ENCODE measurements at regions not wholly inside any gene's neighbourhood (a gene's known extent, or its start where the extent isn't known, plus 50 kb on each side); places are given as distances from the start of the nearest gene placed in this dataset.

DNA sequence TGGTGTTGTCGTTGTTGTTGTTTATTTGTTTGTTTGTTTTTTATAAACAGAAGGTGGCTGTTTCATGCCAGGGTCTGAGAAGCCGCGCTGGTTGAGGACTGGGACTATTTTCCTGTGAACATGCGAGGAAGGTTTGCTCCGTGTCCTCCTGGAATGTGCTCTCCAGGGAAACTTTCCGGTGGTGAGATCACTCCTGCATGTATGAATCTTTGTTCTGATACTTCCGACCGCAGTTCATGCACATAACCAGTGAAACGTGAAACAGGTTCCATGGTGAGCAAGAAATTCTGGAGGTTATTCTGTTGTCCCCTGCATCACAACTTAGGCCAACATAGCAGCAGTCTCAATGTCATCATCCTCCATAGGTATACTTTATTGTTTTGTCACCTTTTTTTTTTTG lies 187.6 kb upstream of the ARGLU1 start:
- no peaks in the 10 kb centered on the region for H3K4me1 Mint-ChIP-seq (ENCODE audit: low read depth in 2 of 2)
- H3K27ac Mint-ChIP-seq, result no peak overlapping the region
- no peak overlapping the region for H3K4me3 Mint-ChIP-seq
- no peaks in the 10 kb centered on the region for H3K36me3 Mint-ChIP-seq (ENCODE audit: insufficient read depth)
- ATAC-seq (replicated peaks) (no peak), DNase-seq (no peak)
- no peaks in the 10 kb centered on the region for H3K27me3 Mint-ChIP-seq
- H3K9me3 Mint-ChIP-seq, result peaks cover 0 to 4% of the 10 kb centered on the region in 2 donors

DNA sequence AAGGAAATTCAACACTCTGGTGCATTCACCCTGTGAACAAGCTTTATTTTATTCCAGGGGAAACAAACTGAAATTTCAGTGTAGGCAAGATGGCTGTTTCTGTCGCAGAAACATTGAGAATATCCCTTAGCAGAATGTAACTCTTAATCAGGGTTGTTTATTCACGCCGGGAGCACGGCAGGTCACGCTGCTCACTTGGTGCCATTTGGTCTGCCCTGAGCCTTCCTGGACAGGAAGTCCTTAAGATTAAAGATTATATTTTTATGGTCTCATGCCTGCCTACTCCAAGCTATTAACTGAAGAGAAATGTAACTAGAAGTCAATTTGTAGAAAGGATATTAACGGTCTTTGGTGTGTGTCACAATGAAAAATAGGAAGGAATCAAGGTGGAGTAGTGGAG lies 185.3 kb upstream of the ARGLU1 start:
- peaks cover 0 to 4% of the 10 kb centered on the region in 2 donors for H3K9me3 Mint-ChIP-seq

DNA sequence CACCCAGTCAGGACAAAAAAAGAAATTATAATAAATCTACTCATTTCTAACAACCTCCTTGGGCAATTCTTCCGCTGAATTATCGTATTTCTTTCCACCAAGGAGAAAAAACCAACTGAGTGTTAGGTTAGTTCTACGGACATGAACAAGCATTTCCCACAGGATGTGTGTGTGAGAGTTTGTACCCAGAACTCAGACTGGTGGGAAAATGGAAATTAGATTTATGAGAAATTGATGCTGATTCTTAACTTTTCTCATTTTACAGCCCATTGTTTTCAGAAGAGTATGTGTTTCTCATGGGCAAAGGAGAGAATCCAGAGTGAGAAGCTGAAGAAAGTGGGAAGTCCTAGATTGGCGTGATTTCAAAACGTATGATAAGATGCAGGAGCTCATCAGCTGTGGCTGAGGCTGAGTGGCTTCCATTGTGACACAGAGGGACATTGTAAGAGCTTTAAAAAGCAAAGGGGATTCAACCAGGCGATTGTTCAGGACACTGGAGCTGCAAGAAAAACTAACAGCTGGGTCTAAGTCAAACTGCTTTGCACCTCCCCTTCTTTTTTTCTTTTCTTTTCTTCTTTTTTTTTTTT lies 184.7 kb upstream of the ARGLU1 start:
- H3K36me3 Mint-ChIP-seq (ENCODE audit: insufficient read depth), result no peaks in the 10 kb centered on the region
- peaks cover 0 to 4% of the 10 kb centered on the region in 2 donors for H3K9me3 Mint-ChIP-seq
- ATAC-seq (replicated peaks) (no peak), DNase-seq (no peak)
- H3K4me3 Mint-ChIP-seq, result no peak overlapping the region
- no peaks in the 10 kb centered on the region for H3K4me1 Mint-ChIP-seq (ENCODE audit: low read depth in 2 of 2)
- no peaks in the 10 kb centered on the region for H3K27me3 Mint-ChIP-seq
- no peak overlapping the region for H3K27ac Mint-ChIP-seq

More for the DNA sequence above, 185.3 kb upstream of the ARGLU1 start:
- H3K4me1 Mint-ChIP-seq (ENCODE audit: low read depth in 2 of 2), result no peaks in the 10 kb centered on the region
- H3K36me3 Mint-ChIP-seq (ENCODE audit: insufficient read depth), result no peaks in the 10 kb centered on the region
- no peak overlapping the region for H3K27ac Mint-ChIP-seq
- DNase-seq (no peak), ATAC-seq (replicated peaks) (no peak)
- no peaks in the 10 kb centered on the region for H3K27me3 Mint-ChIP-seq
- H3K4me3 Mint-ChIP-seq, result no peak overlapping the region

DNA sequence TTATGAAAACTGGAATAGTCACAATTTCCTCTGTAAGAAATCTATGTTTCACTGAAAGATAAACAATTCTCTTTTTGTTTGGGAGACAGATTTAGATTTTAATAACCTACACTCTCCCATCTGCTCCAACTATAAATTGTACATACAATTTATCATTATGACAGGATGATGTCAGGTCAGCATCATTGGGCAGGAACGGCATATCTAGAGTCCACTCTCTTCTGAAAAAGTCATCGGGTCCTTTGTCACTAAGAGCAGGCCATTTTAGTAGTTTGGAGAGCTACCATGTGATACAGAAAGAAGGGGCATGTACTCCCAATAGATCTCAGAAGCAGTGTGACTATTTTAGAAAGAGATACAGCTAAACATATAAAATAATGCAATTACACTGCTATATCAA lies 180.8 kb upstream of the ARGLU1 start:
- Mint-ChIP-seq H3K36me3 (ENCODE audit: insufficient read depth) (no peaks in the 10 kb centered on the region), H3K9me3 (no peaks in the 10 kb centered on the region), H3K27me3 (no peaks in the 10 kb centered on the region), H3K4me1 (ENCODE audit: low read depth in 2 of 2) (no peaks in the 10 kb centered on the region), H3K27ac (no peak overlapping the region), H3K4me3 (no peak overlapping the region)
- ATAC-seq (replicated peaks) (no peak), DNase-seq (no peak)

DNA sequence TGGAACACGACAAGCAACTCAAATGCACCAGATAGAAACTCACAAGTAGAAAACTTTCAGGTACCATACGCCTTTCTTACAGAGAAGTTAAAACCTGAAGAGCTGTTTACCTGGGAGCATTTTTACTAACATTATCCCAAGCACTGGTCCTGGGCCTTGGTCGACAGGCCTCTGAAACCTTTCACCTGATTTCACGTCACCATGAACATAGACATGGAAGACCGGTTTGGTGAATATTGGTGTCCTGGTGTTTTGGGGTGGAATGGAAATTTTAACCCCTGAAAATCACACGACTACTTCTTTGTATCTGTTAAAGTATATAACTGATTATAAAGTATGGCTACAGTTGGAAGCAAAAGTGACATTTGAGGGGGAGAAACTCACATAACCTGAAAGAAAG lies 176.6 kb upstream of the ARGLU1 start:
- no peak for DNase-seq
- Mint-ChIP-seq H3K27me3 (no peaks in the 10 kb centered on the region), H3K4me3 (no peak overlapping the region), H3K9me3 (peaks cover 0 to 5% of the 10 kb centered on the region in 2 donors), H3K36me3 (ENCODE audit: insufficient read depth) (no peaks in the 10 kb centered on the region), H3K27ac (no peak overlapping the region), H3K4me1 (ENCODE audit: low read depth in 2 of 2) (no peaks in the 10 kb centered on the region)
- no peak for ATAC-seq (replicated peaks)

DNA sequence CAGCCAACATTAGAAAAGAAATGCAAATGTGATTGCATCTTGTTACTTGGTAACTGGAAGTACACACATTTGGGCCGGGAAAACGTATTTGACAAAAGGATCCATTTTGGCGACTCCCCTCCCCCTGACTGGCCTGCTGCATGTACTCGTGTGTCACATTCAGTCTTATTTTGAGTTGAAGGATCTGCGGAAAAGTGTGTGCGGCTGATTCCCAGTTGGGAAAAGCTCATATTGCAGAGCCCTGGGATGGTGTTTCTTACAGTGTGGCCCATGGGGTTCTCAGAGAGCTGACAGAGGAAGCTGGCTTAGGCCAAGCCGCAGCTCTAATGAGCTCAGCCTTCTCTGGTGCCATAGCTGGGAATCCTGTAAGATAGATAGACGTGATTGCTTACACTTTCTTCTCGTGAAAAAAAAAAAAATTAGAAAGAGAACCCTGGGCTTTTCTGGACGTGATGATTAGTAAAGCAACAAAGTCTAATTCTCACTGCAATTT lies 170.3 kb upstream of the ARGLU1 start:
- Mint-ChIP-seq H3K4me1 (ENCODE audit: low read depth in 2 of 2) (no peaks in the 10 kb centered on the region), H3K36me3 (ENCODE audit: insufficient read depth) (no peaks in the 10 kb centered on the region), H3K4me3 (no peak overlapping the region), H3K27ac (no peak overlapping the region), H3K27me3 (peaks cover 0 to 8% of the 10 kb centered on the region in 2 donors), H3K9me3 (peaks cover 7% of the 10 kb centered on the region in 2 donors)
- DNase-seq, result no peak
- no peak for ATAC-seq (replicated peaks)

DNA sequence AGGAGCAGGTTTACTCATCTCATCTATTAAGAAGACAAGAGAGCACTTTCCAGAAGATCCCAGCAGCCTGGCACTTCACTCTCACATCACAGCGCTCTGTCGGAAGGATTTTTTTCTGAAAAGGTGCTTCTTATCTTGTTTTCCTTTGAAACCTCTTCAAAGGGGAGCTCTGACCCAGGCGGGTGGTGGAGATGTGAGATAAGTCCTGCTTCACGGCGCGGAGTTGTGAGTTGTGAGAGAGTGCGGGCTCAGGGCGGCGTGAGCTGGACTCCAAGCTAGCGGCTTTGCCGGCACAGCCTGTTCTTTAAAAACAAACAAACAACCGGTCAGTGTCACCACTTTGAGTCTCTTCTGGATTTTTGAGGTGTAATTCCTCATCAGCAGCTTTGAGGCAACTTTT lies 169.0 kb upstream of the ARGLU1 start:
- Mint-ChIP-seq H3K4me3 (no peak overlapping the region), H3K36me3 (ENCODE audit: insufficient read depth) (peaks cover 3% of the 10 kb centered on the region), H3K9me3 (peaks cover 7 to 9% of the 10 kb centered on the region in 2 donors), H3K4me1 (ENCODE audit: low read depth in 2 of 2) (no peaks in the 10 kb centered on the region), H3K27ac (no peak overlapping the region), H3K27me3 (peaks cover 0 to 8% of the 10 kb centered on the region in 2 donors)
- no peak for ATAC-seq (replicated peaks)
- no peak for DNase-seq

DNA sequence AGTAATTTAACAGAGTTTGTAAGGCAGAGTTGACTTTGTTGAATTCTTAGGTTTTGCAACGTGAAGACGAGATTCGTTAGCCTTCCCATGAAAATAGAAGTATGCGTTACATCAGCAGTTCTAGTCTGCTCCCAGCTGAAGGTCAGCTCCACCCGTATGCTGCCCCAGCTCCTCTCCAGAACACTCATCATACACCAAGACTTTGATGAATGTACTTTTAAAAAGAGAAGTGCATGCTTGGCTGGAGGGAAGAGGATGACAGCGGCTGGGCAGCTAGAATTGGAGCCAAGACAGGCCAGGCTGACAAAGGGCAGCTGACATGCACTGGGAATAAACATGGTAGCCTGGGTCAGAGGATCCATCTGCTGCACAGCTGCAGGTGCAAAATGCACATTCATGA lies 166.3 kb upstream of the ARGLU1 start:
- Mint-ChIP-seq H3K9me3 (peaks cover 6 to 7% of the 10 kb centered on the region in 2 donors), H3K4me3 (no peak overlapping the region), H3K27me3 (peaks cover 0 to 8% of the 10 kb centered on the region in 2 donors), H3K27ac (no peak overlapping the region), H3K36me3 (ENCODE audit: insufficient read depth) (peaks cover 3% of the 10 kb centered on the region), H3K4me1 (ENCODE audit: low read depth in 2 of 2) (no peaks in the 10 kb centered on the region)
- ATAC-seq (replicated peaks), result no peak
- no peak for DNase-seq

DNA sequence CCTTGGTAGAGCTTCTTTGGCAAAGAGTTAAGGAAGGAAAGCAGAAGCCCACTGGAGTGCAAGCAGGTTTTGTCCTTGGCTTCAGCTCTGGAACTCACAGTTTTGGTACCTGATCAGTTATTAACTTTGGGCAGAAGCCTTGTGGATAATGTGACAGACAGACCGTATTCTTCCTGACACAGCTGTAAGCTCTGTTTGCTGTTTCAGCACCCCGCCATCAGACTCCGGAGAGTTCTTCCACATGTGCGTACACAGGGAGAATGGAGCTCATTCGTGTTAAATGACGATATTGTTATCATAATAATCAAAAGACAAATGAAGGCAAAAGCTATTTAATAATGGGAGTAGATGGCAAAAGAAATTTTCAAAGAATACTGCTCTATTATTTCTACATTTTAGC lies 155.1 kb upstream of the ARGLU1 start:
- peaks cover 0 to 13% of the 10 kb centered on the region in 2 donors for H3K9me3 Mint-ChIP-seq
- no peaks in the 10 kb centered on the region for H3K4me1 Mint-ChIP-seq (ENCODE audit: low read depth in 2 of 2)
- DNase-seq (no peak), ATAC-seq (replicated peaks) (no peak)
- no peaks in the 10 kb centered on the region for H3K36me3 Mint-ChIP-seq (ENCODE audit: insufficient read depth)
- no peaks in the 10 kb centered on the region for H3K27me3 Mint-ChIP-seq
- no peak overlapping the region for H3K4me3 Mint-ChIP-seq
- H3K27ac Mint-ChIP-seq, result no peak overlapping the region

DNA sequence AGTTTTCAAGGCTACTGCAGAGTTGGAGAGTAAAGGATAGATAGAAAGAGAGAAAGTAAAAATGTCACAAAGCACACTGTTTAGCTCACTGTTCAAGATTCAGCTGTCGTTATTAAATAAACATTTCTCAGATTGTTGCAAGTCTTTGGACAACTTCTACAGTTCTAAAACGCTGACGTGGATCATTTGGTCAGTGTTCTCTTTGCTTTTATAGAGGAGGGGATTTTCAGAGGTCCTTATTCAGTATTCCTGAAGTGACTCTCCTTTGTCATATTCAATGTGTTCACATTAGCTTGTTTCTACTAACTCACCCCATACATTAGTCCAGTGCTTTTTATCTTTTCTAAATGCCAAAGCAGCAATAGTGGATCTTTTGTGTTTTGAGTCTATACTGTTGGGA lies 154.7 kb upstream of the ARGLU1 start:
- no peaks in the 10 kb centered on the region for H3K36me3 Mint-ChIP-seq (ENCODE audit: insufficient read depth)
- H3K27me3 Mint-ChIP-seq, result no peaks in the 10 kb centered on the region
- ATAC-seq (replicated peaks) (no peak), DNase-seq (no peak)
- H3K4me3 Mint-ChIP-seq, result no peak overlapping the region
- H3K27ac Mint-ChIP-seq, result no peak overlapping the region
- H3K9me3 Mint-ChIP-seq, result peaks cover 0 to 13% of the 10 kb centered on the region in 2 donors
- no peaks in the 10 kb centered on the region for H3K4me1 Mint-ChIP-seq (ENCODE audit: low read depth in 2 of 2)

DNA sequence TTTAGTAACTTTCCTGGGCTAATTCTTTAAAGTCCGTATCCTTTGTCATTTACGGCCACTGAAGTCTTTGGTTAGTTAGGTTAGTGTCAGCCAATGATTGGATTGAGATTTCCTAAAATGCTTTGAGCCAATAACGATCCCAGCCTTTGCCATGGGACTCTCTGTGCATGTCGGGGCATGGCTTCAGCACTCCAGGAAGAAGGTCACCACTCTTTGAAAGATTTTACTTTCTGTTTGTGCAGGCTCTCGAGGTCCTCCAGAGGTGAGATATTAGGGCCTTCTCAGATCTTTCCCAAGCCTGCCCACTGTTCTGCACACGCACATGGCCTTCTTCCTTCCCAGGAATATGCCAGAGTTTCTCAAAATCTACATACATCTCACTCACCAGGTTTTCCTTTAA lies 153.7 kb upstream of the ARGLU1 start:
- no peaks in the 10 kb centered on the region for H3K4me1 Mint-ChIP-seq (ENCODE audit: low read depth in 2 of 2)
- ATAC-seq (replicated peaks), result no peak

DNA sequence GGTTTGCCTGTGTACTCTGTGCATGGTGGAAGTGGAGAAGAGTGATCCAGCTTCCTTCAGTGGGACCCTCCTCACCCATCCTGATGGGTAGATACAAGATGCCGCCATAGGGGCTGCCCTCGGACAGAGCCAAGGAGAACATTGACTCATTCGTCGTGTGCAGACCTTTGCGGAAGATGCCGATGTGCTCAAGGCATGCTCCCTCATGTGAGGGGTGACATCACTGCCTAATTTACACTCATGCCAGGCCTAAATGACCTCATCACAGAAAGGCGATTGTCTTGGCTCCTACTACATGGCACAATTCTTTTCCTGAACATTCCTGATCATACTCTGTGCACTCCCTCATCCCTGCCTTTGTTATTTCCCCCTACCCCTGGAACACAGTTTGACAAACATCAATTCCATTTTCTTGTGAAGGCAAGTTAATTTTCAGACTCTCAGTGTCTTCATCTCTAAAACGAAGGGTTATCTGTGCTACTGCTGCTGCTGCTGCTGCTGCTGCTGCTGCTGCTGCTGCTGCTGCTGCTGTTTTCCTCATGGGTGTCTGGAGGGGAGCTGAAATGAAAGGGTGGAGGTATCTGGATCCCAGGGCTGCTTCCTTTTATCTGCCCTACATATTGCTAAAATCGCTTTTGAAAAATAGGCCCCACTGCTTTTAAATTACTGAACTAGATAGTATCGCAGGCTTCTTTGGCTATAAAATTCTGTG lies 146.5 kb upstream of the ARGLU1 start:
- ATAC-seq (replicated peaks), result no peak
- Mint-ChIP-seq H3K4me3 (no peak overlapping the region), H3K27ac (no peak overlapping the region)

More for the DNA sequence above, 153.7 kb upstream of the ARGLU1 start:
- Mint-ChIP-seq H3K27me3 (no peaks in the 10 kb centered on the region), H3K36me3 (ENCODE audit: insufficient read depth) (no peaks in the 10 kb centered on the region), H3K4me3 (no peak overlapping the region), H3K9me3 (peaks cover 0 to 13% of the 10 kb centered on the region in 2 donors), H3K27ac (no peak overlapping the region)
- DNase-seq, result no peak

DNA sequence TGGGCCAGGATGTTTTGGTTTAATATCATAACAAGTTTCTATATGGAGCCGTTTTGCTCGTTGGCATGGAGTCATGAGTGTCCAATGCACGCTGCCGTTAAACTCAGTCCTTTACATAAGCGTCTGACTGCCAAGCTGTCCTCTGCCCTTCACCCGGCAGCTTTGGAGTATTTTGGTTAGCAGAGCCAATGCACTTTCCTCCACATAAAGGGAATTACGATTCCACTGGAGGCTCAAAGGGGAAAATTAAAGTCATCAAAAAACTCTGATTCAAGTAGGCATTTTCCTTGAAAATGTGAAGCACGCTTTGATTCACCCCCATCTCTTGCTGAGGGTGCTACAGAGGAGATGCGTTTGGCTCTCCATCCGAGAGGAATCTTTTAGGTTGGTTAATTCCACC lies 144.4 kb upstream of the ARGLU1 start:
- Mint-ChIP-seq H3K27me3 (no peaks in the 10 kb centered on the region), H3K36me3 (ENCODE audit: insufficient read depth) (no peaks in the 10 kb centered on the region), H3K4me3 (no peak overlapping the region), H3K4me1 (ENCODE audit: low read depth in 2 of 2) (no peaks in the 10 kb centered on the region), H3K27ac (no peak overlapping the region), H3K9me3 (peaks cover 0 to 7% of the 10 kb centered on the region in 2 donors)
- ATAC-seq (replicated peaks) (no peak), DNase-seq (no peak)

More for the DNA sequence above, 146.5 kb upstream of the ARGLU1 start:
- Mint-ChIP-seq H3K36me3 (ENCODE audit: insufficient read depth) (no peaks in the 10 kb centered on the region), H3K4me1 (ENCODE audit: low read depth in 2 of 2) (no peaks in the 10 kb centered on the region), H3K27me3 (no peaks in the 10 kb centered on the region), H3K9me3 (peaks cover 7% of the 10 kb centered on the region in 2 donors)
- no peak for DNase-seq

DNA sequence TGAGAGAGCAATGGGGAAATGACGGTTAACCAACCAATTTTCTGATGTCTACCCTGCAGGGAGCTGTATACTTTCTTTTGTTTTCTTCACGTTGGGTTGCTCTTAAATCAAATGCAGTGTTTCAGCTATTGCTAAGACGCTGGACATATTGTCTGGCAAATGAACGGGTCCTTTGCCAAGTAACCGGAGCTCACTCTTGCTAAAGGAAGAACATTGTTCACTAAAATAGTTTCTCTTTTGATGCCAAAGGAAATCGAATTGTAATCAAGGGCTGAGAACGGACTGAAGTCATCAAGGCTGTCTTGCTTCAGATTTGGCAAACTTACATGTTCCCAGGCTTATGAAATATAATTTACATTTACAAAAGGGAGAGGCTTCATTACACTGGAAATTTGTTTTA lies 142.3 kb upstream of the ARGLU1 start:
- no peaks in the 10 kb centered on the region for H3K36me3 Mint-ChIP-seq (ENCODE audit: insufficient read depth)
- DNase-seq, result no peak
- H3K4me1 Mint-ChIP-seq (ENCODE audit: low read depth in 2 of 2), result no peaks in the 10 kb centered on the region
- H3K9me3 Mint-ChIP-seq, result peaks cover 0 to 7% of the 10 kb centered on the region in 2 donors
- no peak overlapping the region for H3K27ac Mint-ChIP-seq
- no peak overlapping the region for H3K4me3 Mint-ChIP-seq
- ATAC-seq (replicated peaks), result no peak
- no peaks in the 10 kb centered on the region for H3K27me3 Mint-ChIP-seq

Data from effector memory CD8-positive, alpha-beta T cell (primary cell).